SH-SY5Y (cell line): ENCODE measurements at regions not wholly inside any gene's neighbourhood (a gene's known extent, or its start where the extent isn't known, plus 50 kb on each side); places are given as distances from the start of the nearest gene placed in this dataset.

ENCODE experiments used
- GATA2 ChIP-seq: IDR thresholded peaks from 2 replicates; pipeline ENCODE4 v1.6.1; 2011; ENCODE audit warnings: mild to moderate bottlenecking, low read depth, low read length
- GATA3 ChIP-seq: IDR thresholded peaks from 2 replicates; pipeline ENCODE4 v1.6.1; 2011; ENCODE audit warnings: low read depth, mild to moderate bottlenecking, low read length, moderate library complexity

- no peak for TF ChIP-seq GATA3
- TF ChIP-seq GATA2, result no peak
These were observed 497.2 kb upstream of the PIK3C3 start for GRCh38 chr18:41457765-41458326.

- TF ChIP-seq GATA2 (no peak), GATA3 (no peak)
These were observed 498.2 kb upstream of the PIK3C3 start for GRCh38 chr18:41456831-41457230.

- TF ChIP-seq GATA3 (no peak), GATA2 (no peak)
These were observed 505.4 kb upstream of the PIK3C3 start for GRCh38 chr18:41449612-41450011.

- TF ChIP-seq GATA2, result no peak
- no peak for TF ChIP-seq GATA3
These were observed 510.1 kb upstream of the PIK3C3 start for GRCh38 chr18:41444943-41445342.

GRCh38 chr18:41436772-41437171 lies 518.3 kb upstream of the PIK3C3 start:
- TF ChIP-seq GATA2, result no peak
- TF ChIP-seq GATA3, result no peak

- no peak for TF ChIP-seq GATA3
- TF ChIP-seq GATA2, result no peak
These were observed 536.4 kb upstream of the PIK3C3 start for GRCh38 chr18:41418598-41418997.

GRCh38 chr18:41416044-41416443 lies 539.0 kb upstream of the PIK3C3 start:
- TF ChIP-seq GATA2 (no peak), GATA3 (no peak)

- no peak for TF ChIP-seq GATA2
- TF ChIP-seq GATA3, result no peak
These were observed 545.0 kb upstream of the PIK3C3 start for GRCh38 chr18:41410006-41410405.

GRCh38 chr18:41406834-41407233 lies 548.2 kb upstream of the PIK3C3 start:
- TF ChIP-seq GATA3 (no peak), GATA2 (no peak)

- TF ChIP-seq GATA2 (no peak), GATA3 (no peak)
These were observed 558.2 kb upstream of the PIK3C3 start for GRCh38 chr18:41396861-41397260.

GRCh38 chr18:41396211-41396610 lies 558.8 kb upstream of the PIK3C3 start:
- TF ChIP-seq GATA3 (no peak), GATA2 (no peak)

- no peak for TF ChIP-seq GATA2
These were observed 559.3 kb upstream of the PIK3C3 start for GRCh38 chr18:41395695-41396094.

- no peak for TF ChIP-seq GATA2
These were observed 563.1 kb upstream of the PIK3C3 start for GRCh38 chr18:41391616-41392595.

GRCh38 chr18:41390309-41390708 lies 564.7 kb upstream of the PIK3C3 start:
- no peak for TF ChIP-seq GATA3
- no peak for TF ChIP-seq GATA2

- no peak for TF ChIP-seq GATA2
- TF ChIP-seq GATA3, result no peak
These were observed 576.4 kb upstream of the PIK3C3 start for GRCh38 chr18:41378598-41378997.
